Heart left ventricle (tissue), 13 donors: ENCODE measurements at regions not wholly inside any gene's neighbourhood (a gene's known extent, or its start where the extent isn't known, plus 50 kb on each side); places are given as distances from the start of the nearest gene placed in this dataset.

Experiments used
- POLR2A ChIP-seq, 2 donors: fragments of 450-650 bp; IDR thresholded peaks; one replicate each; pipeline ENCODE4 v1.6.1; 2017; ENCODE audit warnings: antibody characterized with exemption in 2 of 2, mild to moderate bottlenecking in 2 of 2, moderate library complexity in 2 of 2
- TF ChIP-seq, protein P1 (sequence below), 12 donors: fragments of 200-600 bp; sonication (generic) in 4 of 12; IDR thresholded peaks; one replicate each; pipeline versions ENCODE4 v1.5.0 to v1.8.0; 2018 to 2022; ENCODE audit warnings: antibody characterized with exemption in 12 of 12, mild to moderate bottlenecking in 5 of 12
- donor health status: ischemic (EF 13 %, LVEDD 7.1; RV severe dilation, severe dysfunction).
- donor health status: DM: no; HTN: yes; CAD: no.
- donor health status: DM: no; HTN: no; CAD: no.
- donor health status: ischemic (EF 25% LVEDD 6.9; RV normal size, moderate dysfunction).
- donor health status: ischemic (EF 25% LVEDD 5.7; RV mildly dilated, moderate dysfunction).
- donor health status: ischemic (EF 35%, LVEDD 5.7; RV mildly dilated, moderate dysfunction).
- donor health status: nonischemic (EF 11% LVEDD 7.7; RV severe dilation, severe dysfunction).
- donor health status: DM: yes; HTN: yes; CAD: no.
- donor health status: PGD.
- donor health status: ischemic (EF 29% LVEDD 5.4; RV normal size, mild dysfunction).
- donor health status: nonischemic (EF 23%, LVEDD 6.1; RV moderate dilation, normal function).

DNA sequence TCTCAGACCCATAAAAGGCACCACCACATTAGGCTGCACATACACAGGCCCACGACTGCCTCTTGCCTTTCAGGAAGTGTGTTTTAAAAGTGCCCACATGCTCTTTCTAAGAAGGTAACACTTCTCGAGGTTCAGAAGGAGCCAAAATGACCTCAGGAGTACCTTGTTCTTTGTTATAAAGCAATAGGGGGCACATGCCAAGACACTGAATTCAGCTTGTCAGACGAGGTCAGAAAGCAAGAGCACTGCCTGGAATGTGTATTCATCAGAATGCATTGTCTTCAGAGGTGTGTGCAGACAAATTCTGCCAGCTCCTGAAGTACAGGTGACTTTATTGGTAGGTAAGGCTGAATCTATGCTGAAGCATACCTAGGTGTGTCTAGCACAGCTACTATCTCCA lies 114.5 kb upstream of the IRX1 start:
- TF ChIP-seq, protein P1, sequence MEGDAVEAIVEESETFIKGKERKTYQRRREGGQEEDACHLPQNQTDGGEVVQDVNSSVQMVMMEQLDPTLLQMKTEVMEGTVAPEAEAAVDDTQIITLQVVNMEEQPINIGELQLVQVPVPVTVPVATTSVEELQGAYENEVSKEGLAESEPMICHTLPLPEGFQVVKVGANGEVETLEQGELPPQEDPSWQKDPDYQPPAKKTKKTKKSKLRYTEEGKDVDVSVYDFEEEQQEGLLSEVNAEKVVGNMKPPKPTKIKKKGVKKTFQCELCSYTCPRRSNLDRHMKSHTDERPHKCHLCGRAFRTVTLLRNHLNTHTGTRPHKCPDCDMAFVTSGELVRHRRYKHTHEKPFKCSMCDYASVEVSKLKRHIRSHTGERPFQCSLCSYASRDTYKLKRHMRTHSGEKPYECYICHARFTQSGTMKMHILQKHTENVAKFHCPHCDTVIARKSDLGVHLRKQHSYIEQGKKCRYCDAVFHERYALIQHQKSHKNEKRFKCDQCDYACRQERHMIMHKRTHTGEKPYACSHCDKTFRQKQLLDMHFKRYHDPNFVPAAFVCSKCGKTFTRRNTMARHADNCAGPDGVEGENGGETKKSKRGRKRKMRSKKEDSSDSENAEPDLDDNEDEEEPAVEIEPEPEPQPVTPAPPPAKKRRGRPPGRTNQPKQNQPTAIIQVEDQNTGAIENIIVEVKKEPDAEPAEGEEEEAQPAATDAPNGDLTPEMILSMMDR (IDR thresholded peaks at IDR 0.05) = no peak
- TF ChIP-seq POLR2A (IDR thresholded peaks at IDR 0.05) = no peak
